ENCODE measurements at regions not wholly inside any gene's neighbourhood (a gene's known extent, or its start where the extent isn't known, plus 50 kb on each side); places are given as distances from the start of the nearest gene placed in this dataset.

DNA sequence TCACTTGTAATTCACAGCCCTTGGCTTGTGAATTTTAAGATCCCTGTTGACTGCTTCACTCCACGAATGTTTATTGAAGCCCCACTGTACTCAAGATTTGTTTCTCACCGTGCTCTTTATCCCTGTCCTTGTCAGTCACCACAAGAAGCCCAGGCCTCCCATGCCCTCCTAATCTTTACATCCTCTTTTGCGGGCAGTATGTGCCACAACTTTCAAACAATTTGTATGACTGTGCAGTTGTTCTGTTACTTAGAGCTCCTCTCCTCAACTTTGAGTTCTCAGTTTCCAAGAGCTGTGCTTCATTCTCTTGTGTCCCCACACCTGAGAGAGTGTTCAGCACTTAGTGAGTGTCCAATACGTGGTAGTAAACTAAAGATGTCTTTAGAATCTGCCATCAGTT, 467.7 kb downstream of the NKX6-1 start:
- TF ChIP-seq, protein P1, sequence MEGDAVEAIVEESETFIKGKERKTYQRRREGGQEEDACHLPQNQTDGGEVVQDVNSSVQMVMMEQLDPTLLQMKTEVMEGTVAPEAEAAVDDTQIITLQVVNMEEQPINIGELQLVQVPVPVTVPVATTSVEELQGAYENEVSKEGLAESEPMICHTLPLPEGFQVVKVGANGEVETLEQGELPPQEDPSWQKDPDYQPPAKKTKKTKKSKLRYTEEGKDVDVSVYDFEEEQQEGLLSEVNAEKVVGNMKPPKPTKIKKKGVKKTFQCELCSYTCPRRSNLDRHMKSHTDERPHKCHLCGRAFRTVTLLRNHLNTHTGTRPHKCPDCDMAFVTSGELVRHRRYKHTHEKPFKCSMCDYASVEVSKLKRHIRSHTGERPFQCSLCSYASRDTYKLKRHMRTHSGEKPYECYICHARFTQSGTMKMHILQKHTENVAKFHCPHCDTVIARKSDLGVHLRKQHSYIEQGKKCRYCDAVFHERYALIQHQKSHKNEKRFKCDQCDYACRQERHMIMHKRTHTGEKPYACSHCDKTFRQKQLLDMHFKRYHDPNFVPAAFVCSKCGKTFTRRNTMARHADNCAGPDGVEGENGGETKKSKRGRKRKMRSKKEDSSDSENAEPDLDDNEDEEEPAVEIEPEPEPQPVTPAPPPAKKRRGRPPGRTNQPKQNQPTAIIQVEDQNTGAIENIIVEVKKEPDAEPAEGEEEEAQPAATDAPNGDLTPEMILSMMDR (IDR thresholded peaks at IDR 0.05) = no peak
- TF ChIP-seq POLR2A (IDR thresholded peaks at IDR 0.05) = no peak
- no peak for TF ChIP-seq EP300 (IDR thresholded peaks at IDR 0.05)
